ENCODE measurements at regions not wholly inside any gene's neighbourhood (a gene's known extent, or its start where the extent isn't known, plus 50 kb on each side); places are given as distances from the start of the nearest gene placed in this dataset.
"Not testable (repeated sequence)": the region's sequence is repeated elsewhere in the genome, so short reads cannot be mapped to it uniquely, and the experiment has no call there.

DNA sequence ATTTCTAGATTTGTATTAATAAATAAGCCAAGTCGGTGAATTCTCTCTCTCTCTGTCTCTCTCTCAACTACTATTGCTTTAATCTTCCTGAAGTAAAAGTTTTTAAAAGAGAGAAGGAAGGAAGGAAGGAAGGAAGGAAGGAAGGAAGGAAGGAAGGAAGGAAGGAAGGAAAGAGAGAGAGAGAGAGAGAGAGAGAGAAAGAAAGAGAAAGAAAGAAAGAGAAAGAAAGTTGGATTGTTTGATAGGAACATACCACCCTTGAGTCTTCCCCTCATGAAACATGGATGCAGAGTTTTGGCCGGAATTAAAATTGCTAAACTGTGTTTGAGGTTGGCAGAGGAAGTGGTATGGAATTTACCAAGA is 159.9 kb upstream of the NR2F2 start:
- H3K4me3 ChIP-seq (ENCODE audit: low read depth, low read length); DNase-seq (ENCODE audit: low read depth): not testable (repeated sequence)

GRCh38 chr15:96170979-96171739 is 159.3 kb upstream of the NR2F2 start:
- no peak for DNase-seq (ENCODE audit: low read depth)
- H3K4me3 ChIP-seq (ENCODE audit: low read depth, low read length) = no peak overlapping the region

GRCh38 chr15:96171853-96172296 is 158.6 kb upstream of the NR2F2 start:
- no peak for DNase-seq (ENCODE audit: low read depth)
- no peak overlapping the region for H3K4me3 ChIP-seq (ENCODE audit: low read depth, low read length)

DNA sequence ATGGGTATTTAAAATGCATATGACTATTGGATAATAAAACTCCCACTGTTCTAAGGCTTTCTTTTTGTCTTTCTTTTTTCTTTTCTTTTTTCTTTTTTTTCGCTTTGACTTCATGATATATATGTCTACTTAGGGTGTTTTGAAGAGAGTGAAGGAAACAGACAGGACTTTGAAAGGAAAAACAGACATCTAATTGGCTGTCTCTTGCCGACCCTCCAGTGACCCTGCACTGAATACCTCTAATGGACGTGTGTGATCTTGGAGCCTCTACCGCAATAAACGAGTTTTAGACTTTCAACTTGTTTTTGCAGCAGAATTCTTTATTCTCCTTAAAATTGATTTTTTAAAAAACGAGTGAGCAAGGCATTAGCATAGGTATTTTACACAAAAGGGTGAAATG is 158.1 kb upstream of the NR2F2 start:
- H3K4me3 ChIP-seq (ENCODE audit: low read depth, low read length) = no peak overlapping the region
- no peak for DNase-seq (ENCODE audit: low read depth)

- DNase-seq (ENCODE audit: low read depth) = no peak
- H3K4me3 ChIP-seq (ENCODE audit: low read depth, low read length) = no peak overlapping the region
These were observed 153.7 kb upstream of the NR2F2 start for GRCh38 chr15:96176831-96177230.

GRCh38 chr15:96177279-96177678 is 153.2 kb upstream of the NR2F2 start:
- no peak overlapping the region for H3K4me3 ChIP-seq (ENCODE audit: low read depth, low read length)
- no peak for DNase-seq (ENCODE audit: low read depth)

GRCh38 chr15:96180087-96180748 is 150.3 kb upstream of the NR2F2 start:
- DNase-seq (ENCODE audit: low read depth) = no peak
- no peak overlapping the region for H3K4me3 ChIP-seq (ENCODE audit: low read depth, low read length)

GRCh38 chr15:96181217-96181616 is 149.3 kb upstream of the NR2F2 start:
- no peak for DNase-seq (ENCODE audit: low read depth)
- no peak overlapping the region for H3K4me3 ChIP-seq (ENCODE audit: low read depth, low read length)

DNA sequence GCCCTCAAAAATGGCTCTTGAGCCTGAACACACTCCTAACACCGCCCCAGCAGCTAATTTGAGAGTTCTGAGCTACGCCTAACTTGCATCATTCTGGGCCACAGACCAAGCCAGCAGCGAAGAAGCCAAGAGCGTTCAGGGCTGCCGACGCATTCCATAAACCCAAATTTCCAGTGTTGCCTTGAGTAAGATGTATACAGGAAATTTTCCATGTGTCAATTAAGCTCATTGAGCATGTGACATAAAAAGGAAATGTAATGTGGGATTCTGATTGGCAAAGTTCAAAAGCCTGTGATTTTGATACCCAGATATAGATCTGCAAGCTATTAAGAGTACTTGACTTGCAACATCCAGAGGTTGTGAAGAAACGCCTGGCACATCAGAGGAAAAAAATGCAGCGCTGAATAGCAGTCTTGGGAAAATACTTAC is 148.6 kb upstream of the NR2F2 start:
- peak; percentile 92 for DNase-seq (ENCODE audit: low read depth)
- no peak overlapping the region for H3K4me3 ChIP-seq (ENCODE audit: low read depth, low read length)

GRCh38 chr15:96182736-96183513 is 147.6 kb upstream of the NR2F2 start:
- no peak overlapping the region for H3K4me3 ChIP-seq (ENCODE audit: low read depth, low read length)
- DNase-seq (ENCODE audit: low read depth) = no peak

DNA sequence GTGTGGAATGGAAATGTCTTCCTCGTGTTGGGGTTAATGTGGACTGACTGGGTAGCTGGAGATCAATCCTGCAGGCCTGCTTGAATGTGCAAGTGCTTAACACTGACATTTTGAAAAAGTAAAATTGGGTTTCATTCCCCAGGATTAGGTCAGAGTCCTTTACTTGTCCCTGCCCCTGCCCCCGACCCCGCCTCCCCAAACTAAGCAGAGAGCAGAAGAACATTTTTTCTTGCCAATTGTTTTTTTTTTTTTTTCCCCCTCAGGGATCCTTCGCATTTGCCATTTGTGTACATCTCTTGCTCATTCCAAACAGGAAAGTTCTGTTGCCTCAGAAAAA is 147.0 kb upstream of the NR2F2 start:
- no peak for DNase-seq (ENCODE audit: low read depth)
- H3K4me3 ChIP-seq (ENCODE audit: low read depth, low read length) = no peak overlapping the region

GRCh38 chr15:96183867-96184266 is 146.6 kb upstream of the NR2F2 start:
- H3K4me3 ChIP-seq (ENCODE audit: low read depth, low read length) = no peak overlapping the region
- no peak for DNase-seq (ENCODE audit: low read depth)

GRCh38 chr15:96184297-96184696 is 146.2 kb upstream of the NR2F2 start:
- no peak for DNase-seq (ENCODE audit: low read depth)
- no peak overlapping the region for H3K4me3 ChIP-seq (ENCODE audit: low read depth, low read length)

DNA sequence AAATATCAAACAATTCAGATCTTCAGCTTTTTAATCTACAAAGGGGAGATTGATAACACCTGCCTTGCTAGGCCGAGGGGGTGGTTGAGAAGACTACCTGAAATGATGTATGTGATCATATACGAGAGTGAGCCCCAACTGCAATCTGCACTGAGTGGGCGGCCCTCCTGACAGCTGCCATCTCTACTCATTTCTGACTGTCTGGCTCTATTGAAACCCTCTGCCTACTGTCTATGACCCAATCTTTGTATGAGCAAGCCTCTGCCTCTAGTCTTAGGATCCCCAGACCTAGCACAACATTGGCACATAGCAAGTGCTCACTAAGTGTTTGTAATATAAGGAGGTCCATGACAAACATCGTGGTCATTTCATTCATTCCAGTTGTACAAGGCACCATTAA is 144.4 kb upstream of the NR2F2 start:
- DNase-seq (ENCODE audit: low read depth) = no peak

DNA sequence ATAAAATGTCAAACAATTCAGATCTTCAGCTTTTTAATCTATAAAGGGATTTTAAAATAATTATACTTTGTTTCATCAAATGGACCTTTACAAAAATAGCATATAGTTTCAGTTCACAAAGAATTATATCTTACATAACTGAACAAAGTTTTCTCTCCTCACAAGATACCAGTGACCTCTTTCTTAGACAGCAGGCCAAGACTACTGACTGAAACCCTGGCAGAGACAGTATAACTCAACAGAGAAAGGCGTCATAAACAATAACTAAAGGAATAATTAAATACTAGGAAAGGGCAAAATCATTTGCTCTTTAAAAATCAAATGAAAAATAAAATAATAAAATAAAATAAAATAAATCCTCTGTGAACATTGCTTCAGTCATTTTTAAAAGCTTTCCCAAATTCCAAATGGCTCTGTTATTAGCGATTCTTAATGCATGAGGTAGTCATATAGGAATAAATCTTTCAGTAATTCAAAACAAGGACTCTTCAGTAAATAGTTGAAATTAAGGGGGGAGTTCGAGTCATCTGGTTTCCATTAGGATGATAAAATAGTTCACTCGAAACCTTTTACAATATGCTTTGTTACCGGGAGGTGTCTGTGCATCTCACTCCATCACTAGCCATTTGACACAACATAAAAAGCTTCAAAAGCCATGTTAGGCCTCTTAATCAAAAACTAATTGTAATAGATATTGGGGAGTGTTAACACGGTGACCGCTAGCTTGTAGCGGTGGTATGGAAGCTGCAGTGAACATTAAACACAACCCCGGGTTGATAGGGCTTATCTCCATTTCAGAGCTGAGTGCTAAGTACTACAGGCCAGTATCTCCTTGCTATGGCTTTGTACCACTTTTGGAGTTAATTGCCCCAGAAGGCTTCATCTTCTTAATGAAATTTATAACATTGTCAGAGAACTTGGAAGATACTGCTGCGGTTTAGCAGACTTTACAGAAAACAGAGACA is 142.9 kb upstream of the NR2F2 start:
- no peak overlapping the region for H3K4me3 ChIP-seq (ENCODE audit: low read depth, low read length)
- DNase-seq (ENCODE audit: low read depth) = no peak

More for the DNA sequence above, 144.4 kb upstream of the NR2F2 start:
- no peak overlapping the region for H3K4me3 ChIP-seq (ENCODE audit: low read depth, low read length)

GRCh38 chr15:96197721-96198120 is 132.8 kb upstream of the NR2F2 start:
- H3K4me3 ChIP-seq (ENCODE audit: low read depth, low read length) = no peak overlapping the region
- DNase-seq (ENCODE audit: low read depth) = no peak

DNA sequence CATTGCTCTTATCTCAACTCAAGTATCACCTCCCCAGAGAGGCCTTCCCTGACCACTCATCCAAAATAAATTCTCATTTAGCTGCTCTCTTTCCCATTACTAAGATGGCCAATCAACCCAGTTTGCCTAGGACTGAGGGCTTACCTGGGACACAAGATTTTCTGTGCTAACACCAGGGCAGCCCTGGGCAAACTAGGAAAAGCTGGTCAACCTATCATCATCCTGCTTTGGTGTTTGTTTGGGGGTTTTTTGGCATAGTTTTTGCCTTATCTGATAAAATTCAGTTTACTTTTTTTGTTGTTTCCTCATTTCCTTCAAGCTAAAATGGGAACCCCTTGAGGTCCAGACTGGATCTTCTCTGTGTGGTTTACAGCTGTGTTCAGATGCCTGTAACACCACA is 131.4 kb upstream of the NR2F2 start:
- no peak overlapping the region for H3K4me3 ChIP-seq (ENCODE audit: low read depth, low read length)
- DNase-seq (ENCODE audit: low read depth) = no peak

DNA sequence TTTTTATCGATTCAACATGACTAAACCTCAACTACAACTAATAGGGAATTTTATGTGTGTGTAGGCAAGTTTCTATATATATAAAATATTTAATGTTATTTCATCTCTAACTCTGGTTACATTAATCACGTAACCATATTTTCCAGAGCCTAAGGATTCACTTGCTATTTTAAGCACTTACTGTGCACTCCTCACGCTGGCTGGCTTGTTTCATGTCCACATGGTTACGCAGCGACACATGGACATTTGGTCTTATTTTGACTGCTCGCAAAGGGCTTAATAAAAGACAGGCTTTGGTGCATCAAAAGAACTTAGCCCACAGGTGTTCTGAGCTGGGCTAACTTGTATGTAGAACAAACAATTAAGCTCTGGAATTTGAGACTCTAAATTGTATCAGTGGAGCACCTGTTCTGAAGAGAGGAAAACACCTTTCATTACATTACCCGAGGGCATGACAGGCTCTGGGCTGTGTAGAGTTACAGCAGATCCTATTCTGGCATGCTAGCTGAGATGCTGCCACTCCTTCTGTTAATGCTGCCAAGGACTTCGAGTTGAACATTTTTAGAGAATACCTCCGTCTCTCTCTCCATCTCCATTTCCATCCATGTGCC is 130.0 kb upstream of the NR2F2 start:
- no peak for DNase-seq (ENCODE audit: low read depth)
- H3K4me3 ChIP-seq (ENCODE audit: low read depth, low read length) = no peak overlapping the region

GRCh38 chr15:96201696-96202095 is 128.8 kb upstream of the NR2F2 start:
- no peak overlapping the region for H3K4me3 ChIP-seq (ENCODE audit: low read depth, low read length)

More at GRCh38 chr15:96201696-96202095, 128.8 kb upstream of the NR2F2 start:
- no peak for DNase-seq (ENCODE audit: low read depth)
